ENCODE measurements at regions not wholly inside any gene's neighbourhood (a gene's known extent, or its start where the extent isn't known, plus 50 kb on each side); places are given as distances from the start of the nearest gene placed in this dataset.

DNA sequence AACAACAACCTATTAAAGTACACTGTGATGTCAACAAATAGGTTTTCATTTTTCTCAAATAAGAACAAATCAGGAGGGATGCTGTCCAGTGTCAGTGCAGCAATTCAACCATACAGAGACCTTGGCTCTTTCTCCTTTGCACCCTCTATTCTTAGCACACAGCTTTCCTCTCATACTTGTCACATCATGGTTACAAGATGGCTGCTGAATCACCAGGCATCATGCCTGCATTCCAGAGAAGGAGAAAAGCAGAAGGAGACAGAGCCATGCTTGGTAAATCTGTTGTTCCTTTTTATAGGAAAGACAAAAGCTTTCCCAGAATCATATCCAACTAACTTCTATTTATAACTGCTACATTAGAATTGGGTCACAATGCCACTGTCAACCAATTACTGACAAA, 124.7 kb upstream of the VLDLR start:
- DNase-seq (ENCODE audit: low spot score in 2 of 2): no peak
- no peaks in the 10 kb centered on the region for H3K4me1 ChIP-seq
- H3K9me3 ChIP-seq: no peaks in the 10 kb centered on the region
- no peak overlapping the region for H3K27ac ChIP-seq
- no peaks in the 10 kb centered on the region for H3K36me3 ChIP-seq
- no peaks in the 10 kb centered on the region for H3K27me3 ChIP-seq
- no peak for TF ChIP-seq EP300 (IDR thresholded peaks at IDR 0.05)
- H3K4me3 ChIP-seq: no peak overlapping the region

- H3K4me3 ChIP-seq: no peak overlapping the region
- H3K4me1 ChIP-seq: no peaks in the 10 kb centered on the region
- 70% methylated on average over 5 of the region's 5 CpGs for WGBS
- H3K36me3 ChIP-seq: no peaks in the 10 kb centered on the region
- H3K9me3 ChIP-seq: no peaks in the 10 kb centered on the region
- no peak for DNase-seq (ENCODE audit: low spot score in 2 of 2)
- H3K27me3 ChIP-seq: no peaks in the 10 kb centered on the region
- TF ChIP-seq, protein P1, sequence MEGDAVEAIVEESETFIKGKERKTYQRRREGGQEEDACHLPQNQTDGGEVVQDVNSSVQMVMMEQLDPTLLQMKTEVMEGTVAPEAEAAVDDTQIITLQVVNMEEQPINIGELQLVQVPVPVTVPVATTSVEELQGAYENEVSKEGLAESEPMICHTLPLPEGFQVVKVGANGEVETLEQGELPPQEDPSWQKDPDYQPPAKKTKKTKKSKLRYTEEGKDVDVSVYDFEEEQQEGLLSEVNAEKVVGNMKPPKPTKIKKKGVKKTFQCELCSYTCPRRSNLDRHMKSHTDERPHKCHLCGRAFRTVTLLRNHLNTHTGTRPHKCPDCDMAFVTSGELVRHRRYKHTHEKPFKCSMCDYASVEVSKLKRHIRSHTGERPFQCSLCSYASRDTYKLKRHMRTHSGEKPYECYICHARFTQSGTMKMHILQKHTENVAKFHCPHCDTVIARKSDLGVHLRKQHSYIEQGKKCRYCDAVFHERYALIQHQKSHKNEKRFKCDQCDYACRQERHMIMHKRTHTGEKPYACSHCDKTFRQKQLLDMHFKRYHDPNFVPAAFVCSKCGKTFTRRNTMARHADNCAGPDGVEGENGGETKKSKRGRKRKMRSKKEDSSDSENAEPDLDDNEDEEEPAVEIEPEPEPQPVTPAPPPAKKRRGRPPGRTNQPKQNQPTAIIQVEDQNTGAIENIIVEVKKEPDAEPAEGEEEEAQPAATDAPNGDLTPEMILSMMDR (IDR thresholded peaks at IDR 0.05): no peak
- no peak for TF ChIP-seq POLR2AphosphoS5 (IDR thresholded peaks at IDR 0.05)
- no peak for TF ChIP-seq POLR2A (IDR thresholded peaks at IDR 0.05)
- no peak for TF ChIP-seq EP300 (IDR thresholded peaks at IDR 0.05)
- H3K27ac ChIP-seq: no peak overlapping the region
These were observed 123.8 kb upstream of the VLDLR start for GRCh38 chr9:2497666-2498400.

DNA sequence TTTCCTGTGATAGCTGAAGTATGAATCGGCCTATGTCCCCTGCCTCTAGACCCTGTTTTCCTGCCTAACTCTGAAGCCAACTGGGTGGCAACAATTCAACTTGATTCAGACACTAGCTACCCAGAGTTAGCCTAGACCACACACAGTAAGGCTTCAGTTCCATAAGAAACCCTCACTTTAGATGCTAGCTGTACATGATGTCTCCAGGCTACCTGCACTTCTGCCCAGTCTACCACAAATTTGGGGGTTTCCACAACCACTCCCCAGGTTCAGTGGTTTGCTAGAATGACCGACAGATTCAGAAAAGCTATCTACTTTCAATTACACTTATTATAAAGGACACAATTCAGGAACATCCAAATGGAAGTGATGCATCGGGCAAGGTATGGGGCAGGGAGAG, 119.4 kb upstream of the VLDLR start:
- no peaks in the 10 kb centered on the region for H3K9me3 ChIP-seq
- no peak overlapping the region for H3K4me3 ChIP-seq
- no peak overlapping the region for H3K27ac ChIP-seq
- WGBS: 97% methylated on average over 3 of the region's 3 CpGs
- no peak for TF ChIP-seq POLR2AphosphoS5 (IDR thresholded peaks at IDR 0.05)
- TF ChIP-seq, protein P1 (IDR thresholded peaks at IDR 0.05): no peak
- no peak for TF ChIP-seq EP300 (IDR thresholded peaks at IDR 0.05)
- TF ChIP-seq POLR2A (IDR thresholded peaks at IDR 0.05): no peak
- no peak for DNase-seq (ENCODE audit: low spot score in 2 of 2)
- no peaks in the 10 kb centered on the region for H3K27me3 ChIP-seq
- H3K36me3 ChIP-seq: no peaks in the 10 kb centered on the region
- H3K4me1 ChIP-seq: no peaks in the 10 kb centered on the region

DNA sequence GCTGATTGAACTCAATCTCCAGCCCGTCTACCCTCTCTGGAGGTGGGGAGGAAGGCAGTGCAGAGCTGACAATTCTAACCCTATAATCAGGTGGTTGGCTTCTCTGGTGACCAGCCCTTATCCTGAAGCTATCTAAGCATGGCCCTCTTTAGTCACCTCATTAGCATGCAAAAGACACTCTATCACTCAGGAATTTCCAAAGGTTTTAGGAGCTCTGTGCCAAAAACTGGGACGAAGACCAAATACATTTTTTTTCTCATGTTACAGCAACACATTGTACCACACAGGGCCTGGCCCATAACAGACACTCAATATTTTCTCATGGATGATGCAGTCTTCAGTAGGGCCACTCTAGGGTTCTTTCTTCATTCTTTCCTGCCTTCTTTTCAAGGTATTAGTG, 118.8 kb upstream of the VLDLR start:
- Histone ChIP-seq H3K4me3 (no peak overlapping the region), H3K27ac (no peak overlapping the region), H3K9me3 (no peaks in the 10 kb centered on the region), H3K36me3 (no peaks in the 10 kb centered on the region), H3K27me3 (no peaks in the 10 kb centered on the region), H3K4me1 (no peaks in the 10 kb centered on the region)
- 67% methylated on average over 2 of the region's 2 CpGs for WGBS
- TF ChIP-seq, protein P1 (IDR thresholded peaks at IDR 0.05): no peak
- TF ChIP-seq POLR2A (IDR thresholded peaks at IDR 0.05): no peak
- no peak for TF ChIP-seq EP300 (IDR thresholded peaks at IDR 0.05)
- no peak for TF ChIP-seq POLR2AphosphoS5 (IDR thresholded peaks at IDR 0.05)
- DNase-seq (ENCODE audit: low spot score in 2 of 2): no peak

GRCh38 chr9:2506321-2506720, 115.3 kb upstream of the VLDLR start:
- no peak for TF ChIP-seq EP300 (IDR thresholded peaks at IDR 0.05)
- no peak overlapping the region for H3K27ac ChIP-seq
- no peak for DNase-seq (ENCODE audit: low spot score in 2 of 2)
- H3K9me3 ChIP-seq: no peaks in the 10 kb centered on the region
- H3K27me3 ChIP-seq: no peaks in the 10 kb centered on the region
- 43% methylated on average over 3 of the region's 3 CpGs for WGBS
- no peaks in the 10 kb centered on the region for H3K4me1 ChIP-seq
- no peak overlapping the region for H3K4me3 ChIP-seq
- no peaks in the 10 kb centered on the region for H3K36me3 ChIP-seq

- no peak overlapping the region for H3K4me3 ChIP-seq
- no peaks in the 10 kb centered on the region for H3K4me1 ChIP-seq
- no peak overlapping the region for H3K27ac ChIP-seq
- WGBS: 92% methylated on average over 6 of the region's 6 CpGs
- DNase-seq (ENCODE audit: low spot score in 2 of 2): no peak
- no peaks in the 10 kb centered on the region for H3K27me3 ChIP-seq
- TF ChIP-seq, protein P1 (IDR thresholded peaks at IDR 0.05): no peak
- TF ChIP-seq EP300 (IDR thresholded peaks at IDR 0.05) (no peak), POLR2A (IDR thresholded peaks at IDR 0.05) (no peak), POLR2AphosphoS5 (IDR thresholded peaks at IDR 0.05) (no peak)
- no peaks in the 10 kb centered on the region for H3K36me3 ChIP-seq
- H3K9me3 ChIP-seq: peaks cover 3% of the 10 kb centered on the region
These were observed 98.0 kb upstream of the VLDLR start for GRCh38 chr9:2523591-2523990.
